G401 (cell line): ENCODE measurements at regions not wholly inside any gene's neighbourhood (a gene's known extent, or its start where the extent isn't known, plus 50 kb on each side); places are given as distances from the start of the nearest gene placed in this dataset.

Experiments used
- DNase-seq: peaks from one replicate; pipeline ENCODE4 v3.0.0-alpha.2; 2015; ENCODE audit warnings: low spot score
- in situ Hi-C: cut with HindIII; loops from 2 replicates; pipeline ENCODE4 v1.10.0; 2016; ENCODE audit warnings: low sequenced_read_pairs, mixed read lengths

GRCh38 chr2:62375113-62375420, 130.9 kb downstream of the TMEM17 start:
- in situ Hi-C loops: no loop called here
- DNase-seq: no peak

- in situ Hi-C loops: no loop called here
- no peak for DNase-seq
Observed at GRCh38 chr2:62374301-62375112, 131.5 kb downstream of the TMEM17 start.

GRCh38 chr2:62372824-62373223, 133.2 kb downstream of the TMEM17 start:
- no peak for DNase-seq
- in situ Hi-C loops: no loop called here

GRCh38 chr2:62370321-62371250, 135.4 kb downstream of the TMEM17 start:
- in situ Hi-C loops: no loop called here
- no peak for DNase-seq

- DNase-seq: no peak
- in situ Hi-C loops: no loop called here
Observed at GRCh38 chr2:62369541-62370202, 136.3 kb downstream of the TMEM17 start.

- in situ Hi-C loops: no loop called here
- DNase-seq: no peak
Observed at GRCh38 chr2:62364791-62365528, 141.0 kb downstream of the TMEM17 start.

- in situ Hi-C loops: no loop called here
- DNase-seq: no peak
Observed at GRCh38 chr2:62363166-62363565, 142.8 kb downstream of the TMEM17 start.

- in situ Hi-C loops: no loop called here
- DNase-seq: no peak
Observed at GRCh38 chr2:62362561-62362960, 143.4 kb downstream of the TMEM17 start.

- in situ Hi-C loops: no loop called here
- DNase-seq: no peak
Observed at GRCh38 chr2:62361964-62362363, 144.0 kb downstream of the TMEM17 start.

GRCh38 chr2:62354771-62355561, 151.0 kb downstream of the TMEM17 start:
- DNase-seq: no peak
- in situ Hi-C loops: no loop called here

- no peak for DNase-seq
- in situ Hi-C loops: no loop called here
Observed at GRCh38 chr2:62352031-62352430, 154.0 kb downstream of the TMEM17 start.

GRCh38 chr2:62349788-62350187, 153.9 kb downstream of the B3GNT2 start:
- in situ Hi-C loops: no loop called here
- DNase-seq: no peak

- no peak for DNase-seq
Observed at GRCh38 chr2:62348700-62349099, 152.8 kb downstream of the B3GNT2 start.

GRCh38 chr2:62347563-62348270, 151.8 kb downstream of the B3GNT2 start:
- no peak for DNase-seq
- in situ Hi-C loops: no loop called here

More at GRCh38 chr2:62348700-62349099, 152.8 kb downstream of the B3GNT2 start:
- in situ Hi-C loops: no loop called here

- DNase-seq: no peak
- in situ Hi-C loops: no loop called here
Observed at GRCh38 chr2:62344472-62344871, 148.6 kb downstream of the B3GNT2 start.

- in situ Hi-C loops: no loop called here
- no peak for DNase-seq
Observed at GRCh38 chr2:62343636-62344337, 147.9 kb downstream of the B3GNT2 start.

- DNase-seq: no peak
- in situ Hi-C loops: no loop called here
Observed at GRCh38 chr2:62343206-62343605, 147.3 kb downstream of the B3GNT2 start.
